GM10266 (cell line): ENCODE measurements at regions not wholly inside any gene's neighbourhood (a gene's known extent, or its start where the extent isn't known, plus 50 kb on each side); places are given as distances from the start of the nearest gene placed in this dataset.

Source experiments
- DNase-seq: peaks from one replicate; pipeline ENCODE4 v3.0.0; 2012; ENCODE audit errors: extremely low spot score
- TF ChIP-seq, protein P1 (sequence below): IDR thresholded peaks from 2 replicates; pipeline ENCODE4 v1.5.1; 2012; ENCODE audit warnings: mild to moderate bottlenecking, low read depth; ENCODE audit not compliant: control insufficient read depth, insufficient read depth; ENCODE audit errors: missing control alignments

DNA sequence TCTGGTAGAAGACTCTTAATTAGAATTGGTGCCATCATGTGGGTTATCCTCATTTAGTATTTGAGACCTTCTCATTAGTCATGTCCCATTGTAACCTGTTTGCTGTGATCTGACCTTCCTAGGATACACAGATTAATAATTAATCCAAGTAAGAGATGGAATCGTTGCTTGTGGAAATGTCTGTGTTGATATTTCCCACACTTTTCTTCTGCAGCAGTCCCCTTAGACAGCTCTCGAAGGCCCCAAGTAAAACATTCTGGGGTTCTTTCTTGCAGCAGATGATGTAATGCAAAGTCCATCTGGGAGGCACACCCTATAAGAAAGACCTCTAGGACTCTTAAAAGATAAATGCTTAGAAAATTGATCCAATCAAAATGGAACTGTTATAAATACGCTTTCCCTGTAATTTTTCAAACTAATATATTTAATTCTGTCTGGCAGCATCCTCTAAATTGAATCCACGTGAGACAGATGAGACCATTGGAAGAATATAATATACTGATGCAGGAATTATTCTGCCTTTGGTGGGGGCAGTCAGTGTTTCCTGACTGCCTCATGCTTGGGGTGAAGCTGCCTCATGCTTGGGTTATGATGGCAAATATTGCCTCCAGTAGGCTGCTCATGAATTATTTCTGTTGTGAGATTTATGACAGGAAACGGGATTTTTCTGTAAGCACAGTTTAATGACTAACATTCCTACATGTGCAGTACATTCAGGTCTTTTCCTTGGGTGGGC is 54.5 kb upstream of the ARMC2 start:
- TF ChIP-seq, protein P1, sequence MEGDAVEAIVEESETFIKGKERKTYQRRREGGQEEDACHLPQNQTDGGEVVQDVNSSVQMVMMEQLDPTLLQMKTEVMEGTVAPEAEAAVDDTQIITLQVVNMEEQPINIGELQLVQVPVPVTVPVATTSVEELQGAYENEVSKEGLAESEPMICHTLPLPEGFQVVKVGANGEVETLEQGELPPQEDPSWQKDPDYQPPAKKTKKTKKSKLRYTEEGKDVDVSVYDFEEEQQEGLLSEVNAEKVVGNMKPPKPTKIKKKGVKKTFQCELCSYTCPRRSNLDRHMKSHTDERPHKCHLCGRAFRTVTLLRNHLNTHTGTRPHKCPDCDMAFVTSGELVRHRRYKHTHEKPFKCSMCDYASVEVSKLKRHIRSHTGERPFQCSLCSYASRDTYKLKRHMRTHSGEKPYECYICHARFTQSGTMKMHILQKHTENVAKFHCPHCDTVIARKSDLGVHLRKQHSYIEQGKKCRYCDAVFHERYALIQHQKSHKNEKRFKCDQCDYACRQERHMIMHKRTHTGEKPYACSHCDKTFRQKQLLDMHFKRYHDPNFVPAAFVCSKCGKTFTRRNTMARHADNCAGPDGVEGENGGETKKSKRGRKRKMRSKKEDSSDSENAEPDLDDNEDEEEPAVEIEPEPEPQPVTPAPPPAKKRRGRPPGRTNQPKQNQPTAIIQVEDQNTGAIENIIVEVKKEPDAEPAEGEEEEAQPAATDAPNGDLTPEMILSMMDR, result no peak
- DNase-seq, result no peak

DNA sequence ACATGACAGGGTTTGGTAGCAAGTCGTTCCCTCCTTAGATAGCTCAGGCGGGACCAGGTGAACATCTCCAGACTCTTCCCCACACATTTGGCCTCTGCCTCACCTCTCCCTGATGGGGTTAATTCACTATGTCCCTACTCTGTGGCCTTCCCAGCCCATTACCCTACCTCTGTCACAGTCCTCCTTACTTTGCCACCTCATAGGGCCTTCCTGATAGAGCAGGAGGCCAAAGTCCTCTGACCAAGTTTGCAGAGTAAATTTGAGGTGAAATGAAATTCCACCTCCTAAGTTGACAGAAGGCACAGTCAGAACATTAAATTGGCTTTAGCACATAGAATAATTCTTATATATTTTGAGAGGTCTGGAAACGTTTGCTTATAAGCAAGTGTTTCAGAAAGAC is 53.1 kb upstream of the ARMC2 start:
- TF ChIP-seq, protein P1, result no peak
- DNase-seq, result no peak

DNA sequence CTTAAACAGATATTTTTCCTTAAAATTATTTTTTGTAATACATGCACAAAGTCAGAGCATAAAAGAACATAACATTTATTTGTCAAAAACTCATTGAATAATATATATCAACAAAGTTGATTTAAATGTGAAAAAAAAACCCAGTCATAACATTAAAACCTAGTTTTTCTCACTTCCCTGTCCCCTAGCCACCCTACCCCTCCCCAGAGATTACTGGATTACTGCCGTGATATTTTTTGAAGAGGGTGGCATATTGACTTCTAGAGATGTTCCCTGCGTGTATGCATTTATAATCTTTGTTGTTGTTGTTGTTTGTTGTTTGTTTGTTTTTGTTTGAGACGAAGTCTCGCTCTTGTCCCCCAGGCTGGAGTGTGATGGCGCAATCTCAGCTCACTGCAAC is 52.4 kb upstream of the ARMC2 start:
- DNase-seq, result no peak
- TF ChIP-seq, protein P1, result no peak

DNA sequence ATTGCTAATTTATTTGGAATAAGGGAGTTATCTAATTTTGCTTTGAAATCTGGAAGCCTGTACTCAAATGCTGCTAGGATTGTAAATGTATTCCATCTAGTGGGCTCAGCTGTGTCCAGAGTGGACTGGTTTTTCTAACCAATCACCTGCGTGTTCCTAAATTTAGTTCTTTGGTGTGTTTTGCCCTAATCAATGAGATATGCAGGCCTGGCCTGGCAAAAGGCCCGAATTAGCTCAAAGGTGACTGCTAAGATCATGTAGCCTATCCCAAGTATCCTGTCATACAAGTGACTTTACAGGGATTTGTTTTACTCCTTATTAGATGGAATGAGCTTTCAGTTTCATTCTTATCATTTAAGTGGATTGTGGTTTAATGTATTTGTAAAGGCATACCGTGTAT is 51.3 kb upstream of the ARMC2 start:
- TF ChIP-seq, protein P1, result no peak
- DNase-seq, result no peak

DNA sequence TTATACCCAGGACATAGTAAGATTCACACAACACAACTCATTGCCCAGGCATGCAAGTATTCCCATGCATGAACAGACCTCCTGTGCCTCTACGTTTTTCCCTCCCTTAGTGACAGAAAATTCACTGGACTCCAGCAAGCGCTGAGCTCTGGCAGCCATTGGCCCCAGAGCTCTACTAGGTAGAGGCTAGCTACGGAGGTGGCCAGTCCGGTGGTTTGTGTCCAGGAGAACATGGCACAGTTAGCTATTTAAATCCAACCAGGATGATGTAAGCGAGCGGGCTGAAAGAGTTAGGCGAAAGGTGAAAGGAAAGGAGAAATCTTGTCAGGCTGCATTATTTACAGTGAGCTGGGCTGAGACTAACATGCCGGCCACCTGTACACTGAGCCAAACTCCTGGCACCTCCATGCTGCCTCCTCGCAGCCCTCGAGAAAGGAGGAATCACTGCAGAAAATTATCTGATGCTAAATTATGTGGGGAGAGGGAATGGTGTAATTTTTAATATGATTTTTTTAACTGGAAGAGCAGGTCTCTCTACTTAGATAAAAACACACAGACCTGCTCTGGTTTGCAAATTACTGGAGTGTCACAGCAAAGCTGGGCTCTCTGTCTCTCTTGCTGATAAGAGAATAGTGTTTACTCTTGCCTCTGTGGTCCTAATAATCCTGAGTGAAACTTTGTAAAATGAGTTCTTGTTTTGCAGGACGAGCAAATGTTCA is 50.1 kb upstream of the ARMC2 start:
- TF ChIP-seq, protein P1, result no peak
- DNase-seq, result no peak
